ENCODE measurements at regions not wholly inside any gene's neighbourhood (a gene's known extent, or its start where the extent isn't known, plus 50 kb on each side); places are given as distances from the start of the nearest gene placed in this dataset.
A peak's percentile ranks its signal among the peaks of the same experiment; 100 is the strongest.

DNA sequence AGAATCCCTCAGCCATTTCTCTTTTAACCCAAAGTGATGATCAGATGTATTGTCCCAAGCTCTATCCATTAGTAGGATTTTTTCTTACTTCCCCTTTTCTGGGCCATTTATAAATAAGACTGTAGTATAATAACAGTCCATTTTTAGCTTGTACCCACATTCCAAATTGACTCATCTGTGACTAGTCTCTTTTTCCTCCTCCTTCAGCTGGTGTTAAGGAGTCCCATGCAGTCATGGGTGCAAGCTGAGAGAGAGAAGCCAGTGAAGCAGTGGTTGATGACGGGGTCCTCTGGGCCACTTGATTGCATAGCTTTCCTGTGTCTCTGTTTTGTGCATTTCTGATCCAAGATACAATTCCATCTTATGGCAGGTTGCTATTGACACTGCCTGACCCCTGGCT lies 476.0 kb upstream of the CD180 start:
- TF ChIP-seq, protein P1, sequence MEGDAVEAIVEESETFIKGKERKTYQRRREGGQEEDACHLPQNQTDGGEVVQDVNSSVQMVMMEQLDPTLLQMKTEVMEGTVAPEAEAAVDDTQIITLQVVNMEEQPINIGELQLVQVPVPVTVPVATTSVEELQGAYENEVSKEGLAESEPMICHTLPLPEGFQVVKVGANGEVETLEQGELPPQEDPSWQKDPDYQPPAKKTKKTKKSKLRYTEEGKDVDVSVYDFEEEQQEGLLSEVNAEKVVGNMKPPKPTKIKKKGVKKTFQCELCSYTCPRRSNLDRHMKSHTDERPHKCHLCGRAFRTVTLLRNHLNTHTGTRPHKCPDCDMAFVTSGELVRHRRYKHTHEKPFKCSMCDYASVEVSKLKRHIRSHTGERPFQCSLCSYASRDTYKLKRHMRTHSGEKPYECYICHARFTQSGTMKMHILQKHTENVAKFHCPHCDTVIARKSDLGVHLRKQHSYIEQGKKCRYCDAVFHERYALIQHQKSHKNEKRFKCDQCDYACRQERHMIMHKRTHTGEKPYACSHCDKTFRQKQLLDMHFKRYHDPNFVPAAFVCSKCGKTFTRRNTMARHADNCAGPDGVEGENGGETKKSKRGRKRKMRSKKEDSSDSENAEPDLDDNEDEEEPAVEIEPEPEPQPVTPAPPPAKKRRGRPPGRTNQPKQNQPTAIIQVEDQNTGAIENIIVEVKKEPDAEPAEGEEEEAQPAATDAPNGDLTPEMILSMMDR (IDR thresholded peaks at IDR 0.05; ENCODE audit: insufficient read depth, low read depth, low read length, missing control alignments): no peak
- DNase-seq (ENCODE audit: low read depth): peak; percentile 9
- no peak overlapping the region for H3K4me3 ChIP-seq (ENCODE audit: low read length)

DNA sequence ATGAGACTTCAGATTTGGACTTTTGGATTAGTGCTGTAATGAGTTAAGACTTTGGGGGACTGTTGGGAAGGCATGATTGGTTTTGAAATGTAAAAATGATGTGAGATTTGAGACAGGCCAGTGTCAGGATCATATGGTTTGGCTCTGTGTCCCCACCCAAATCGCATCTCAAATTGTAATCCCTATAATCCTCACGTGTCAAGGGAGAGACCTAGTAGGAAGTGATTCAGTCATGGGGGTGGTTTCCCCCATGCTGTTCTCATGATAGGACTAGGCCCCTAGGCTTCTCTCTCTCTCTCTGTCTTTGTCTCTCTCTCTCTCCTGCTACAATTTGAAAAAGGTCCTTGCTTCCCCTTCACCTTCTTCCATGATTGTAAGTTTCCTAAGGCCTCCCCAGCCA lies 473.3 kb upstream of the CD180 start:
- no peak for DNase-seq (ENCODE audit: low read depth)
- TF ChIP-seq, protein P1 (IDR thresholded peaks at IDR 0.05; ENCODE audit: insufficient read depth, low read depth, low read length, missing control alignments): no peak
- no peak overlapping the region for H3K4me3 ChIP-seq (ENCODE audit: low read length)

DNA sequence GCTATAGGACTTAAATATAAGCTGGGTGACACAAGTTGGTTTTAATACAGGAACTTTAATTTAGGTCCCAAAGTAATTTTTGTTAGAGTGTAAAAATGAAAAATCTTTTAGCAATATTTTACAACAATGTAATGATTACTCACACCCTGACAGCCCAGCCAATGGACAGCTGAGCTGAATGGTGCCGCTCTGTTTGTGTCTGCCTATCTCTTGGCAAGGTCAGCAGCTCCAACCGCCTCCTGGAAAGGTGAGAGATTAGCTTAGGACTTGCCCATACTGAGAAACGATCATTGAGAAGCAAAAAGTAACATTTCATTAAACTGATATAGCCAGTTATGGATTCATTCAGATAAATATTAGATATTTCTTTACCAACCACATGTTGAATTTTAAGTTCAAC lies 463.6 kb upstream of the CD180 start:
- TF ChIP-seq, protein P1 (IDR thresholded peaks at IDR 0.05; ENCODE audit: insufficient read depth, low read depth, low read length, missing control alignments): no peak
- no peak for DNase-seq (ENCODE audit: low read depth)
- no peak overlapping the region for H3K4me3 ChIP-seq (ENCODE audit: low read length)

DNA sequence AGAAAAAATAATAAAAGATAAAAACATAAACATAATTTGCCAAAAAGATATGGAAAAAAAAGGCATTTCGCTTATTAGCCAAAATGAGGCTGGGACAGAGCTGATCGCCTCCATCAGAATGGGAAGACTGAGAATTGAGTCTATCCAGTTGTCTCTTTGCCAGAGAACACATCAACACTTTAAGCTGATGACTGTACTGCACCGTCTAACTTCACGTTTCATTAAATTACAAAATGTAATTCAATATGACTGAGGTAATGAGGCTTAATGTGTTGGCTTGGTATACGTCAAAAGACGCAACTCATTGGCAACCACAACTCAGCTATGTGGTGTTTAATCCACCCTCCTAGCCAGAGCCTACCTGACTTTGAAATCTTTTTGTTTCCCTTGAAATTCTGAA lies 462.7 kb upstream of the CD180 start:
- TF ChIP-seq, protein P1 (IDR thresholded peaks at IDR 0.05; ENCODE audit: insufficient read depth, low read depth, low read length, missing control alignments): no peak
- H3K4me3 ChIP-seq (ENCODE audit: low read length): no peak overlapping the region
- no peak for DNase-seq (ENCODE audit: low read depth)

DNA sequence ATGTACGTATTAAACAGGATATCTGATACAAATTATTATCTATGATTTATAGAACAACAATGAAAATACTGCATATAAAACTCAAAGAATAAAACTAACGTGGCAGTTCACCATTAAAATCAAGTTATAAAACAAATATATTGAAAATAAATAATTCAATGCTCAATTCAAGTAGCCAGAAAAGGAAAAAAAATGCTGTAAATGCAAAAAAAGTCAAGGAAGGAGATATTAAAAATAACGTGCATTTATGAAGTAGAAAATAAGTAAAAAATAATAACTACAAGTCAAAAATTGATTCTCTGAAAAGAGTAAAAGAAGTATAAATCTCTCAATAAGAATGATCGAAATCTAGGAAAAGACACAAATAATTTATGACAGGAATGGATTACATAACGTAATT lies 460.5 kb upstream of the CD180 start:
- no peak for DNase-seq (ENCODE audit: low read depth)
- TF ChIP-seq, protein P1 (IDR thresholded peaks at IDR 0.05; ENCODE audit: insufficient read depth, low read depth, low read length, missing control alignments): no peak
- no peak overlapping the region for H3K4me3 ChIP-seq (ENCODE audit: low read length)

DNA sequence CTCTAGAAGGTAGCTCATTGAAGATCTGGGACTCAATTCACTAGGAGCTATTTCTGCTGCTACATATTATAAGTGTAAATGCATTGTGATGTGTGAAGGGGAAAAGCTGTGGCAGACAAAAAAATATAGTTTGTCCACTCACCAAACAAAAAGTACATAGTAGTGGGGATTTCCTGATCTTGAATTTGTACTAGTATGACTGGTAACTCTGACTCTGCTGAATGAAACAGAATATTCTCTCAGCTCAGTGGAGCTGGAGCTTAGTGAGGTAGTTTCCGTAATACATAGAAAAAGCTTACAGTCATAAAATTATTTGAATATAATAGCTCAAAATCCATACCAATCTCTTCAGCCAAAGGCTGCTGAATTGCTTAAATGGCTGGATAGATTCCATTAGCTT lies 455.6 kb upstream of the CD180 start:
- TF ChIP-seq, protein P1 (IDR thresholded peaks at IDR 0.05; ENCODE audit: insufficient read depth, low read depth, low read length, missing control alignments): no peak
- H3K4me3 ChIP-seq (ENCODE audit: low read length): no peak overlapping the region
- DNase-seq (ENCODE audit: low read depth): no peak

DNA sequence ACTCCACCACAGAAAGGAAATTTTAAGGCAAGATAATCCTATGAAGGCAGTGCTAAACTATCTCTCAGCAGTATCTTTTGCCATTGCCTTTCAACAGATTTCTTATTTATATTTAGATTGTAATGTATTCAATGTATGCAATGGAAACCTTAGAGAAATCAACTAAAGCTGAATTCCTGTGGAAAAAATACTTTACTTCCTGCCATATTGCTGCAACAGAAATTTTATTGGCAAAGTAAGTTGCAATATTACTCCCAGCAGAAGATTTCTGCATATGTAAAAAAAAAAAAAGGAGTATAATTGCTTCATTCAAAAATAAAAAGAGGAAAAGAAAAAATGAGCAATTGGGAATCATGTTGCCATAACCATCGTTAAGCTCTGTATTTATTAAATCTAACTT lies 454.6 kb upstream of the CD180 start:
- no peak overlapping the region for H3K4me3 ChIP-seq (ENCODE audit: low read length)
- TF ChIP-seq, protein P1 (IDR thresholded peaks at IDR 0.05; ENCODE audit: insufficient read depth, low read depth, low read length, missing control alignments): no peak
- no peak for DNase-seq (ENCODE audit: low read depth)
